ENCODE measurements at regions not wholly inside any gene's neighbourhood (a gene's known extent, or its start where the extent isn't known, plus 50 kb on each side); places are given as distances from the start of the nearest gene placed in this dataset.
"Not testable (repeated sequence)": the region's sequence is repeated elsewhere in the genome, so short reads cannot be mapped to it uniquely, and the experiment has no call there.

- TF ChIP-seq POLR2A, CTCF (IDR thresholded peaks at IDR 0.05): not testable (repeated sequence)
Measured at GRCh38 chr21:5088820-5089219, 5432.6 kb upstream of the TPTE start.
